Liver (tissue), 3 donors: ENCODE measurements at regions not wholly inside any gene's neighbourhood (a gene's known extent, or its start where the extent isn't known, plus 50 kb on each side); places are given as distances from the start of the nearest gene placed in this dataset.

Experiments used
- CTCF ChIP-seq: fragments of 150-350 bp; IDR thresholded peaks from 2 replicates; pipeline ENCODE4 v1.5.1; 2017; ENCODE audit warnings: improper control_type of control experiment, low read depth, low read length; ENCODE audit not compliant: missing input control
- EGR1 ChIP-seq, 2 donors: IDR thresholded peaks; 2 replicates each; pipeline ENCODE4 v1.6.1; 2016 to 2018; ENCODE audit warnings: antibody characterized with exemption in 2 of 2, low read depth in 2 of 2
- GABPA ChIP-seq, 2 donors: IDR thresholded peaks in 1 of 2; conservative IDR thresholded peaks in 1 of 2; 2 replicates each; pipeline ENCODE4 v1.6.1; 2016; ENCODE audit warnings: antibody characterized with exemption in 2 of 2, mild to moderate bottlenecking in 1 of 2, moderate library complexity in 1 of 2
- JUND ChIP-seq, 2 donors: IDR thresholded peaks; 2 replicates each; pipeline ENCODE4 v1.6.1; 2016; ENCODE audit warnings: antibody characterized with exemption in 2 of 2
- MAX ChIP-seq: IDR thresholded peaks from 2 replicates; pipeline ENCODE4 v1.6.1; 2016; ENCODE audit warnings: antibody characterized with exemption
- REST ChIP-seq: IDR thresholded peaks from 2 replicates; pipeline ENCODE4 v1.6.1; 2016; ENCODE audit warnings: antibody characterized with exemption, mild to moderate bottlenecking
- RXRA ChIP-seq, 2 donors: IDR thresholded peaks; 2 replicates each; pipeline ENCODE4 v1.6.1; 2017 to 2018; ENCODE audit warnings: antibody characterized with exemption in 2 of 2, mild to moderate bottlenecking in 1 of 2
- donor health status: healthy.
- donor health status: healthy.

- TF ChIP-seq EGR1 (IDR thresholded peaks at IDR 0.05; ENCODE audit: low read depth in 2 of 2) (no peak), CTCF (no peak), JUND (IDR thresholded peaks at IDR 0.05) (peak in 1 of 2 donors; percentile 66), REST (no peak), GABPA (IDR thresholded peaks at IDR 0.05 in 1 of 2, conservative IDR thresholded peaks at IDR 0.05 in 1 of 2) (no peak), RXRA (IDR thresholded peaks at IDR 0.05) (no peak), MAX (peak; percentile 59)
These were observed 159.7 kb downstream of the TLE1 start for GRCh38 chr9:81529556-81530193.
